NT2/D1 (cell line): ENCODE measurements at regions not wholly inside any gene's neighbourhood (a gene's known extent, or its start where the extent isn't known, plus 50 kb on each side); places are given as distances from the start of the nearest gene placed in this dataset.

Experiments
- SUZ12 ChIP-seq: IDR thresholded peaks from 2 replicates; pipeline ENCODE4 v1.6.1; 2011; ENCODE audit not compliant: insufficient read length, insufficient read depth; ENCODE audit errors: extremely low read depth
- YY1 ChIP-seq: IDR thresholded peaks from 2 replicates; pipeline ENCODE4 v1.6.1; 2011; ENCODE audit not compliant: insufficient read length, insufficient read depth
- ZNF274 ChIP-seq: IDR thresholded peaks from 2 replicates; pipeline ENCODE4 v1.6.1; 2011; ENCODE audit warnings: mild to moderate bottlenecking, low read depth, low read length

DNA sequence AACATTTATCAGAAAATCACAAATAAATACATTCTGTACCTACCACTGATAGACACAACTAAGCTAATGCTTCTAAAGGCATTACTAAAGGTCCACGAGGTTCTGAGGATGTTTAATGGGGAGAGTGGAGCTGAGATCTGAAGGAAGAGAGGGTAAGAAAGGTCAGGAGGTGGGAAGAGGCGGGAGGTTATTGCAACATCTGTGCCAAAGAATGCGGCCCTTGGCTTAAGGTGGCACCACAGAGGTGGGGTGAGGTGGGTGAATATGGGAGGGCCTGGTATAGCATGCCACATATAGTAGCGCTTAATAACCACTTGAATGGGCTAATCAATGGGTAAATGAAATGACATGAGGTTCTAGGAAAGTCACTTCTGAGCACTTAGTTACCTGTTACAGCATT lies 217.8 kb upstream of the ATP5MC3 start:
- TF ChIP-seq YY1 (no peak), ZNF274 (no peak), SUZ12 (no peak)
